Stimulated activated CD8-positive, alpha-beta memory T cell treated with anti-CD3 and anti-CD28 coated beads, Interleukin-15, amount 100 ng/mL, for 24 hours (primary cell): ENCODE measurements at regions not wholly inside any gene's neighbourhood (a gene's known extent, or its start where the extent isn't known, plus 50 kb on each side); places are given as distances from the start of the nearest gene placed in this dataset.

Source experiments
- DNase-seq: peaks from one replicate; pipeline ENCODE4 v3.0.0-alpha.2; 2020; ENCODE audit warnings: low read depth

GRCh38 chr3:103365467-103365866 is 930.7 kb downstream of the ZPLD1 start:
- DNase-seq: no peak

- DNase-seq: no peak
Observed at GRCh38 chr3:103367481-103367880, 932.7 kb downstream of the ZPLD1 start.

GRCh38 chr3:103371411-103371810 is 936.6 kb downstream of the ZPLD1 start:
- no peak for DNase-seq

- no peak for DNase-seq
Observed at GRCh38 chr3:103372031-103372430, 937.2 kb downstream of the ZPLD1 start.

- no peak for DNase-seq
Observed at GRCh38 chr3:103380391-103380790, 945.6 kb downstream of the ZPLD1 start.

- no peak for DNase-seq
Observed at GRCh38 chr3:103381296-103382079, 946.7 kb downstream of the ZPLD1 start.

- DNase-seq: no peak
Observed at GRCh38 chr3:103385961-103386656, 951.3 kb downstream of the ZPLD1 start.

GRCh38 chr3:103388214-103388613 is 953.4 kb downstream of the ZPLD1 start:
- DNase-seq: no peak

- DNase-seq: no peak
Observed at GRCh38 chr3:103389356-103389755, 954.5 kb downstream of the ZPLD1 start.

GRCh38 chr3:103393395-103394186 is 958.8 kb downstream of the ZPLD1 start:
- DNase-seq: no peak

GRCh38 chr3:103403191-103403590 is 968.4 kb downstream of the ZPLD1 start:
- no peak for DNase-seq

GRCh38 chr3:103406320-103406850 is 971.6 kb downstream of the ZPLD1 start:
- no peak for DNase-seq

GRCh38 chr3:103410231-103410630 is 975.4 kb downstream of the ZPLD1 start:
- DNase-seq: no peak

- DNase-seq: no peak
Observed at GRCh38 chr3:103421460-103421859, 986.6 kb downstream of the ZPLD1 start.

- no peak for DNase-seq
Observed at GRCh38 chr3:103437883-103438282, 1003.1 kb downstream of the ZPLD1 start.

- no peak for DNase-seq
Observed at GRCh38 chr3:103440539-103441203, 1005.9 kb downstream of the ZPLD1 start.

- no peak for DNase-seq
Observed at GRCh38 chr3:103446953-103447629, 1012.3 kb downstream of the ZPLD1 start.

GRCh38 chr3:103453152-103453551 is 1018.3 kb downstream of the ZPLD1 start:
- no peak for DNase-seq

- DNase-seq: no peak
Observed at GRCh38 chr3:103459815-103460214, 1025.0 kb downstream of the ZPLD1 start.

- no peak for DNase-seq
Observed at GRCh38 chr3:103470498-103470897, 1035.7 kb downstream of the ZPLD1 start.

- DNase-seq: no peak
Observed at GRCh38 chr3:103494011-103494410, 1059.2 kb downstream of the ZPLD1 start.
